ENCODE measurements at regions not wholly inside any gene's neighbourhood (a gene's known extent, or its start where the extent isn't known, plus 50 kb on each side); places are given as distances from the start of the nearest gene placed in this dataset.

GRCh38 chr5:56463944-56464571, 230.9 kb upstream of the ANKRD55 start:
- DNase-seq (ENCODE audit: low spot score) = no peak
- TF ChIP-seq CTCF (IDR thresholded peaks at IDR 0.05; ENCODE audit: borderline replicate concordance, control extremely low read depth, extremely low read depth, insufficient read depth, missing control alignments) = no peak
- in situ Hi-C loops (cut with MboI; ENCODE audit: low sequenced_read_pairs, unreplicated experiment) = no loop called here

DNA sequence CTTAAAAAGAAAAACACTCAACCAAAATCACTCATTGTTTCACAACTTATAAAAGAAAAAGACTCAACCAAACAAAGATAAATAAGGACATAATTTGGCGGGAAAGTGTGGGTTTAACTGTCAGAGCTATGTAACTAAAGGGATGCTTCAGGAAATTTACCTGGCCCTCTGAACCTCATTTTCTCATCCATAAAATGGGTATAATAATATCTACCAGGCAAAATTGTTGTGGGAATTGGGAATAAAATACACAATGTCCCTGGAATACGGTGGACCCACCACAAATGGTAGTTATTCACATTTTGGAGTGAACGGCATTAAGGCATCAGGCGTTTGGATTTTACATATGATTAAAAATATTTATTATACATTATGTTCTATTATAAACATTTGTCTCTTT, 228.5 kb upstream of the ANKRD55 start:
- no peak for TF ChIP-seq CTCF (IDR thresholded peaks at IDR 0.05; ENCODE audit: borderline replicate concordance, control extremely low read depth, extremely low read depth, insufficient read depth, missing control alignments)
- in situ Hi-C loops (cut with MboI; ENCODE audit: low sequenced_read_pairs, unreplicated experiment) = no loop called here

DNA sequence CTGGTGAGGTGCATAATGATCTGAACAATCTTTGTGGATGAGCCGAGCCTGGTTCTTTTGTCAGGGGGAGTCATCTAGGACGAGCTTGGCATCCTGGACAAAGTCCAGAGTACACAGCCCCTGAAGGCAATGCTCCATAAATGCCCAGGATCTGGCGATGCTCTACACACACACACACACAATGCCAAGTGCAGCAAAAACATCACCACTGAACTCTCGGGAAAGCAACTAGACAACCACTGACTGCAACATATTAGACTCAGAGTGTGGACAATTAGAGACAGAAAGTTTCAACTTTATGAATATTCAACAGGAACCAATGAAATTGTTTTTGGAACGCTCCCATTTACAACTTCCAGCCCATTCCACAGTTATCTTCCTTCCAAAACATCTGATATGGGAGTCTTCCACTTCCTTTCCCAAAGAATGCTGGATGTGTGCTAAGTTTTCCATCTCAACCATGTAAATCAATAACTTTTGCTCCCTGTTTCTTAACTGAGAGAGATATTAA, 227.6 kb upstream of the ANKRD55 start:
- no peak for DNase-seq (ENCODE audit: low spot score)
- in situ Hi-C loops (cut with MboI; ENCODE audit: low sequenced_read_pairs, unreplicated experiment) = no loop called here
- TF ChIP-seq CTCF (IDR thresholded peaks at IDR 0.05; ENCODE audit: borderline replicate concordance, control extremely low read depth, extremely low read depth, insufficient read depth, missing control alignments) = no peak

More for the DNA sequence above, 228.5 kb upstream of the ANKRD55 start:
- DNase-seq (ENCODE audit: low spot score) = no peak

DNA sequence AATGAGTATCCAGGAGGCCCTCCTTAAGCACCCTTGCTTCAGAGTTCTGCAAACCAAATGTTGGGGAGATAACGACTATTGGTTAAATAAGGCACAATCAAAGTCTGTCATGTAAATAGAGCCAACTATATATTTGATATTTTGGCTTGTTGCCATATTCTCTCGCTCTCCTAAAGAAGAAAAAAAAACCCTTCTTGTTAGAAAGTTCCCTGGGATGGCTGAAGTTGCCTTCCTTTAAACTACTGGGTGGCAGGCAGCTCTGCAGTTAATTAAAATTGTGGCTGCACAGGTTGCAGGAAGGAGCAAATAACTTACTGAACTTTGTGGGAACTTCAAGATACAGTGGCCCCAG, 227.0 kb upstream of the ANKRD55 start:
- no peak for TF ChIP-seq CTCF (IDR thresholded peaks at IDR 0.05; ENCODE audit: borderline replicate concordance, control extremely low read depth, extremely low read depth, insufficient read depth, missing control alignments)
- in situ Hi-C loops (cut with MboI; ENCODE audit: low sequenced_read_pairs, unreplicated experiment) = no loop called here
- DNase-seq (ENCODE audit: low spot score) = no peak

DNA sequence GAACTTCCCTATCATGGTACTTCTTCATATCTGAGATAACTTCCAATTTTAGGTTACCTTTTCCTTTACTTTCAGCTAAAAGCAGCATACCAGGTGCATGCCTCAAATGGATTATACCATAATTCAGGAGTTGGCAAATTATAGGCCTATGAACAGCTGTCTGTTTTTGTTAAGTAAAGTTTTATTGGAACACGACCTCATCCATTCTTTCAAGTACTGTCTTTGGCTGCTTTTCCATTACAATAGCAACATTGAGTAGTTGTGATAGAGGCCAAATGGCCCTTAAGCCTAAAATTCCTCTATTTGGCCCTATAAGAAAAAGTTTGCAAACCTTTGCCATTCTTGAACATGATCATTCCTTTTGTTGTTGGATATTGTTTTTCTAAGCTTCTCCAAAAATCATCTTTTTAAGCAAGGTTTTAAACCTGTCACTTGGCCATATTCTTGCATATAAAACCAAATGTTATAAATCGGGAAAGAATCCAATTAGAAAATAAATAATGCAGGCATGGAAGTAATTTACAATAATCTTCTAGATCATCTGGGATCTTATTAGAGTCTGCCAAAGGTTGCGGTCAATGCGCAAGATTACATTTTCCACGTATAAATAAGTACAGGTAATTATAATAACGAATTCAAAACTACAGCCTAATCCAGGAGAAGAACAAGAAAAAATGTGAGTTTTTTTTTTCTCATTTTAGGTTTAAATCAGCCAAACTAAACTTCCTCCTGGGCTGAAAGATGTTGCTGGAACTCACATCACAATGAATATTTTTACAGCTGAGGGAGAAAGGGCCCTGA, 226.5 kb upstream of the ANKRD55 start:
- no peak for TF ChIP-seq CTCF (IDR thresholded peaks at IDR 0.05; ENCODE audit: borderline replicate concordance, control extremely low read depth, extremely low read depth, insufficient read depth, missing control alignments)
- DNase-seq (ENCODE audit: low spot score) = no peak
- in situ Hi-C loops (cut with MboI; ENCODE audit: low sequenced_read_pairs, unreplicated experiment) = no loop called here

DNA sequence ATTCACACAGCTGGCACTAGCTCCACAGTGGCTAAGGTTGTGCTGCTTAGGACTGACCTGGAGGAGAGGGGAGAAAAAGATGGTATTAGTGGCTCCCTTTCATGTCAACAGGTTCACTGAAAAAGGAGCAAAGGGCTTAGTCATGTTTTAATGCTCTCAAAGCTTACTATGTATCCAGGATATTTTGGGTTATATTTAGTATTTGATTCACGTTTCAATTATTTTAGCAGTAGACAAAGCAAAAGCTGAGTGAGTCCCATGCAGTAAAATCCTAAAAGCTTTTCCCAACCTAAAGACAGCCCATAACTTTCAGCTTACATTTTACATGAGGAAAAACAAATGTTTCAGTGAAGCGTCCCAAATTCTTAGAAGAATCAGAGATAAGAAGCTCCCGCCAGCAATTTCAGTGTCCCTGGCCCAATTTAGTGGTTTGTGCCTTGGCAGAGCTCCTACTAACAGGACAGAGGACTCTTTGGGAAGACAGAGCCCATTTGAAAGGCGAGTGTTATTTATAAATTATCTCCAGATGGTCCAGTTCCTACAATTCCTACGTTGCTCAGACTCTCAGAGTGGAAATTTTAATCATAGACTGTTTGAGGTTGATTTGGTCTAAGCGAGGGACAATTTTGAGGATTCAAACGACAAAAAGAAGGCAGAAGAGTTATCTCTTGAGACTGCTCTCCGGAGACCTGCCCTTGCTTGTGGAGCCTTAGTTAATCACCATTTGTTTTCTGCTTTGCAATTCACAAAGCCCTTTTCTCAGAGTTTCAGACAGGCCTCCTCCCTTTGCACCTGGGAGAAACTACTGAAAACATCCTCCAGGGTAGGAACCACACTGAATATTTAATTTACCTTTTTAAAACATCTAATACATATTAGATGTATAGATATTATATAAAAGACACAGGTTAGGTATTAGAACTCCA, 225.0 kb upstream of the ANKRD55 start:
- no peak for DNase-seq (ENCODE audit: low spot score)
- in situ Hi-C loops (cut with MboI; ENCODE audit: low sequenced_read_pairs, unreplicated experiment) = no loop called here
- no peak for TF ChIP-seq CTCF (IDR thresholded peaks at IDR 0.05; ENCODE audit: borderline replicate concordance, control extremely low read depth, extremely low read depth, insufficient read depth, missing control alignments)

All from GM13976 (cell line).